CD4-positive, alpha-beta T cell treated with Interleukin-6 at 100 ng/mL for 8 hours (primary cell): ENCODE measurements at regions not wholly inside any gene's neighbourhood (a gene's known extent, or its start where the extent isn't known, plus 50 kb on each side); places are given as distances from the start of the nearest gene placed in this dataset.
"Not testable (repeated sequence)": the region's sequence is repeated elsewhere in the genome, so short reads cannot be mapped to it uniquely, and the experiment has no call there.

Experiments
- DNase-seq: peaks from one replicate; pipeline ENCODE4 v3.0.0-alpha.2; 2020; ENCODE audit warnings: mixed read lengths, low spot score

DNA sequence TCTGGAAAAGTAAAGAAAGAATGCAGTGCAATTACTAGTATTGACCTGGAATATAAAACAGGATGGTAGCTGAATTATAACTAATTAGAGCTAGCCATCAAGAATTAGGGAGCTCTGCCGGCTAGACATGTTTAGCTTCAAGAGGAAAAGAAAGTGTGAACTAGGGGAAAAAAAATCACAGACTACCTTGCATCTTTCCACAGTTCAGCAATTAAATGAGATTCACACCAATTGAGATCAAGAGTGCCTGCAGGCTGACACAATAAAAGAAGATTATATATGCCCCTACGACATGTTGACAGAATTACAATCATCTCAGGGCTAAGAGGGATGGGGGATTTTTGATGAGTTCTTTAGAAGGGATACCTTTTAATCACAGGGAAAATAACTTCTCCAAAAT, 303.3 kb upstream of the CELF2 start:
- DNase-seq, result no peak

DNA sequence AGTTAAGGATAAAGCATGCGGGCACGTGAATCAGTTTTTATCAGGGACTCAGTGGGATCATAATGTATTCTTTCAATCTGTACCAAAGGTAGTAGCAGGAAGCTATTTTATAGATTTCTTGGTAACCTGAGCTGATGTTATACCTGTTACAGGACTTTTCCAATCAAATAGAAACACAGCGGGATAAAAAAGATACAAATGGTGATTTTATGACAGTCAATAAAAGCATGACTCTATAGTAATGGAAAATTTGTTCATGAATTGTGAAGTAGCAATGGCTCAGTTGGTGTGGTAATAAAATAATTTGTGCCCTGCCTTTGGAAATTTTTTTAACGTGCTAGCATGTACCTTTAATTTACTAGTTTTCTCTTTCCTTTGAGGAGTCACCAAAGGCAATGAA, 300.7 kb upstream of the CELF2 start:
- DNase-seq, result no peak

DNA sequence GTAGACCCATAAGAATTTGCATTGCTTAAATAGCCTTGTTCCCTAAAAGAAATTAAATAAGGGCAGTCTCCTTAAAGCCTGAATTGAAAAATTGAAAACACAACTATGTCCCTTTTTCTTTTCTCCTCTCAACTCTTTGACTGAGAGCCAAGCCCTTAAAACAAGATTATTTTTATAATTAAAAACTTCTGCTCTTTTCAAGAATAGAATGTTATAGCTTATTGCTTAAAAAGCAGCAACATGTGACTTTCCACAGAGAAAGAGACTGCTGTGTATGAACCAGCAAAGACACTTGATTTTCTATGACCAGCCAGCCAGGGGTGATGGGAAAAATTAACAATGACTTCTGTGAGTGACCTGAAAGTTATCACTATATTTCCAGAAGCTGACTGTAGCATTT, 295.2 kb upstream of the CELF2 start:
- DNase-seq, result no peak

DNA sequence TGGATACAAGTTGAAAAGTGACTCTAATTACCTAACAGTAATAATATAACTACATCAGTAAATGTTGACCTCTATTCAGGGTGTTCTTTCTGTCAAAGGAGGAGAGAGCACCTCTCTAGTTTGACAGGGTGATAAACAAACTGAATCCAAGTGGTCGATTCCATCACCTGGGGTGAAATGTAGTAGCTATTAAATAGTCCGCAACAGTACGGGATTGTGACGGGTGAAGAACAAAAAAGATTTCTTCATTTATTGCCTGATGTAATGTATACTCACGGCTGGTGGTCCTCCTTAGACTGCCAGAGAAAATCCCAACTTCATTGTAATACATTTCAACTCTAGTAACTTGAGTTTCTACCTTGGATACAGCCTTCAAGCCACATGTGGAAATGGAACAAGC, 292.5 kb upstream of the CELF2 start:
- no peak for DNase-seq

DNA sequence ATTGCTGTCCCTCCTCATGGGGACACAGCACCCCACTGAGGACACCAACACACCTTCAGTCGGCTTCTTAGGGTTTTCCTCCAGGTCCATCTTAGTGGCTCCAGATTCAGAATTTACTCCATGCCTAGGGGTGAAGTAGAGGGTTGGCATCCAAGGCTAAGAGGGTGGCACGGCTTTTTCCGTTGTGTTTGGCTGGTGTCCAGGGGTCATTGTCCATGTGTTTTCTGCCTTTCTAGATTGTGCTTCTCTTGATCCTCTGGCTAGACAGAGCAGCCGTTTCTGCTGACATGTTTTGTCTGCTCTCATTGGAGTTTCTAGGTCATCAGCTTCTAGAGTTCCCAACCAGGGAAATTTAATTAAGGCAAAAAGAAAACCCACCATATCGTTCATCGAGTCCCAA, 291.6 kb upstream of the CELF2 start:
- DNase-seq, result no peak

DNA sequence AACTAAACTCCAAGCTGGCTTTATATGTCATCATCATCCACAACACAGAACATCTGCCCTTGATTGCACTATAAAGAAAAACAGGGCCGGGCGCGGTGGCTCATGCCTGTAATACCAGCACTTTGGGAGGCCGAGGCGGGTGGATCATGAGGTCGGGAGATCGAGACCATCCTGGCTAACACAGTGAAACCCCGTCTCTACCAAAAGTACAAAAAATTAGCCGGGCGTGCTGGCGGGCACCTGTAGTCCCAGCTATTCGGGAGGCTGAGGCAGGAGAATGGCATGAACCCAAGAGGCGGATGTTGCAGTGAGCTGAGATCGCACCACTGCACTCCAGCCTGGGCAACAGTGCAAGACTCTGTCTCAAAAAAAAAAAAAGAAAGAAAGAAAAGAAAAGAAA, 290.3 kb upstream of the CELF2 start:
- DNase-seq, result not testable (repeated sequence)

DNA sequence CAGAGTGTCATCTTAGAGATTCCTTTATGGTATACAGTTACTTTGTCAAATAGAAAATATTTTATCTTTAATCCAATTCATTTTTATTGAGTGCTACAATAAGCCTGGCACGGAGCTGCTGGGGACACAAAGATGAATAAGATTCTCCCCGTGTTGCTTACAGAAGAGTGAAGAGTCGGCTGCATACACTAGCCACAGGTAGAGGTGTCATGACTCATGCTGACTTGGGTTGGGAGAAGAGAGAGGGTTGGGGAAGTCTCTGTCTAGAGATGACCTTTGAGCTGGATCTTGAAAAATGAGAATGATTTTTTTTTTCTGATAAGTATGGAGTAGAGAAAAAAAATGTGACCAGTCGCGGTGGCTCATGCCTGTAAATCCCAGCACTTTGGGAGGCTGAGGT, 289.9 kb upstream of the CELF2 start:
- no peak for DNase-seq

DNA sequence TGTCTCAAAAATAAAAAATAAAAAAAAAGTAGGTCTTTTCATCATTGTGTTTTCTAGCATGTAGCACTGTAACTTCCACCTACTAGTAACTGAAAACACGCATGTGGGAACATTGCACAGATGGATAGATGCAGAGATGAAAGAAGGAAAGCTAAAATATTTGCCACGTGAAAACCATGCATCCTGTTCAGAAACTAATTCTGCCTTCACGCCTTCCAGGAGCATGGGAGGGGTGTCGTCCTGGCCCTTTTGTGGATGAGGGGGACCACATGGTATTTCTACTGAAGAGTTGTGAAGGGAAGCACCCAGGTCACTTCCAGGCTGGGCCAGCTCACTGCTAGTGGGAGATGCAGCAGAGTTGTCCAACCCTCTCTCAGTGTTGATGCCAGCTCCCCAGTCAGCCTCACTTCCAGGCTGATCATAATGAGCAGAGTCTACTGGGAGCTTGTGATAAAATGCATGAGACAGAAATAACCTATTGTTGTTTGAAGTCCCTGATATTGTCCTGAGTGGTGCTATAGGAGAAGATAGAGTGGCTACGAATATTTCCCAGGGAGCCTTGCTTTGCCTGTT, 287.1 kb upstream of the CELF2 start:
- no peak for DNase-seq

DNA sequence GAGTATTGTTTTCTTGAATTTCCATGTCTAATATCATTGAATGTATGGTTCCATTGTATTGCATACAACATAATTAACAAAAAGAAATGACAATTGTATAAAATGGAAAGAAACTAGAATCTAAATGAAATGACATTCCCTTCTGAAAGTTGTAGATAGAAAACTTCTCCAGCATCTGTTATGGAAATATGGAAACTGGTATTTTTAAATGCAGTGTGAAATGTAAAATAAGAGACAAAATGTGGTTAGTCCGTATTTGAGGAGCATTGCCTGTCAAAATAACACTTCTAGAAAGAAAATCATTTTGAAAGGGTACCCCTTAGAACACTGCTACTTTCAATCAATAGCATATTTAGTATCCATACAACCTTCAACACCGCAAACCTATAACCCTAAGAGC, 286.3 kb upstream of the CELF2 start:
- DNase-seq, result no peak

DNA sequence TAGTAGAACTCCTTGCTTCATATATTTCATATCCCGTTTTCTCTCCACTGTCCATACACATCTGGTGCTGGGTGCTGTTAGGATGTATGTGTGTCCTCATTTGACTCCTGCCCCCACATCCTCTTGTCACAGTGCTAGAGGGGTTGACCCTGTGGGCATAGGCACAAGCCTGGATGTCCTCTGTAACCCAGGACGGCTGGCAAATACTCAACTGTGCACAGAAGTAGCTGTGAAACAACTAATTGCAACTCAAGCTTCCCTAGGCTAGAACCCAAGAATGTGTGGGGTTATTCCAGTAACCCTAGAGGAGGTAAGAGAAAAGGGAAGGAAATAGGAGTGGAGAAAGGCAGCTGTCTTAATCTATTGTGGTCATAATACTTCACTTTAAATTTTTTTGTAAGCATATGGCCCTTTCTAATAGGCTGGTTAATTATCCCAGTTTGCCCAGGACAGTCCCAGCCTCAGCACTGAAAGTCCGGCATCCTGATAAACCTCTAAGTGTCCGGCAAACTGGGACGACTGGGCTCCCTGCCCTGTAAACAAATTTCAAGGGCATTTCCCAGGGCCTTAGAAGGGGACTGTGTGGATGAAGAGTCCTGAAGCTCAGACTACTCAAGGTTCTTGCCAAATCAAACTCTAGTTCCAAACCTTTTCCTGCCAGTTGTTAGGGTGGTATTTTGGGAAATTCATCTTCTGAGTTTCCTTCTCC, 283.2 kb upstream of the CELF2 start:
- DNase-seq, result no peak

DNA sequence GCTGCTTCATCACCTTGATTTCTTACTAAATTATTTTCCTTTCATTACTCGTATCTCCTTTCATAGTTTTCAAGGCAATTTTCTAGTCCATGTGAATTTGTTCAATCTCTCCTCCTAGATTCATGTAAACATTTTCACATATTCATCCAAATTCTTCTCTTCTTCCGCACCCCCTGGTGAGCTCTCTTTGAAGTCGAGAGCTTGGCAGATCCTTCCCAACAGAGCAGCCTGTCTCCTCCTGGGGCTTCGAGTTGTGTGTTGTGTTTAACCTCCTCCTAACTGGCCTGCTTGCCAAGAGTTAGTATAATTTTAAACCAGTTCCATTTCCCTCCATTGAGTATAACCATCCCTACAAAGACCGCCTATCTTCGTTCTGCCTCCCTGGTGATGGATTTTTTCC, 272.4 kb upstream of the CELF2 start:
- DNase-seq, result no peak

DNA sequence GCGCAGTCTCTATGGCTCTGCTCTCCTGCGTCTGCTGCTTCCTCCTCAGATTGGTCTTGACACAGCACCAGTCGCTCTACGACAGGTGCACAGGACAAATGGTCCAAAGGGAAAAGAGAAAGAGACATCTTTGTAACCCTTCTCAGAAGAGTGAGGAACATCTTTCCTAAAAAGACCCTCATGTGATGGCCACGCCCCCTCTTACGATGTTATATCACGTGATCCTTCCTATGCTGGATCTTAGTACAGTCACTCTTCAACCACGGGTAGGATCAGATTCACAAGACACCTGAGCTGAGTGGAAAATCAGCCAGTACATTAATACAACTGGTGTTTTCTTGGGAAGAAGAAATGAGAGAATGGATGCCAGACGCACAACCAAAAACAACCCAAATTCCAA, 262.2 kb upstream of the CELF2 start:
- no peak for DNase-seq

DNA sequence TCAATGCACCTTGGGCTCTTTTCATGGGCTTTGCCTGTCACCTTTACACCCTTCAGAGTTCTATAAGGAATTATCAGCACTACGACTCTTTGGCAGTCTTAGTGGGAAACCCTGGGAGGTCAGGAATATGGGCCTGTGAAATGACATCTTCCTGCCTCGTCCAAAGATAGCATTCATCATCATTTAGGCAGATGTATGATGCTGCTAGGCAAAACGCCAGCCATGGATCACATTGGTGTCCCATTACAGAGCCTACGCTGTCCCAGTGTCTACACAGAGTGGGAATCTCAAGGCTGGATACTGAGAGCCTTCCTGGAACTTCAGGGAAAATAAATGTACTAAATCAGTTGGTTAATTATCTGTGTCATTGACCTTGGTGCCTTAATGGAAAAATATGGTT, 259.4 kb upstream of the CELF2 start:
- no peak for DNase-seq

DNA sequence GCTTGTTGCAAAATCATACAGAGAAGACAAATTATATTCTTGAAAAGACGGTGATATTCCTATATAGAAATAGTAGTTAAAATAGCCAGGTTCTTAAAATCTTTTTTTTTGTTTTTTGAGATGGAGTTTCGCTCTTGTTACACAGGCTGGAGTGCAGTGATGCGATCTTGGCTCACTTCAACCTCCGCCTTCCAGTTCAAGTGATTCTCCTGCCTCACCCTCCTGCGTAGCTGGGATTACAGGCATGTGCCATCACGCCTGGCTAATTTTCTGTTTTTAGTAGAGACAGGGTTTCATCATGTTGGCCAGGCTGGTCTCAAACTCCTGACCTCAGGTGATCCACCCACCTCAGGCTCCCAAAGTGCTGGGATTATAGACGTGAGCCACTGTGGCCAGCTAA, 257.9 kb upstream of the CELF2 start:
- not testable (repeated sequence) for DNase-seq

DNA sequence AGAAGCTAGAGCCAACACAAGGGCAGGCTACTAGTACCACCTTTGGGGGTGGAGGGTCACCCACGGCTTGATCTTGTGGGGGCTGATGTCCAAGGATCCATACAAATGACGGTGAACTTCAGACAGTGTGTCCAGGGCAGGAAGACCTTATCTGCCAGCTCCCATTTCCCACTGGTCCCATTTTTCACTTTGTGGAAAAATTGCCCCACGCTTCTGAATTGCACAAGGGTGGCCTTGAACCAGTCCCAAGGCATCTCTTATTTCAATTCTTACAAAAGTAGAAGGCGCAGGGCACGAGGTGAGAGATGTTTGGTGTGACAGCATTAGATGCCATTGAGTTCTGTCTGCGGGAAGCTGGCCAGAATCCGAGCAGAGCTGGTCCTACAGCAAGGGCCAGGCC, 252.7 kb upstream of the CELF2 start:
- no peak for DNase-seq

DNA sequence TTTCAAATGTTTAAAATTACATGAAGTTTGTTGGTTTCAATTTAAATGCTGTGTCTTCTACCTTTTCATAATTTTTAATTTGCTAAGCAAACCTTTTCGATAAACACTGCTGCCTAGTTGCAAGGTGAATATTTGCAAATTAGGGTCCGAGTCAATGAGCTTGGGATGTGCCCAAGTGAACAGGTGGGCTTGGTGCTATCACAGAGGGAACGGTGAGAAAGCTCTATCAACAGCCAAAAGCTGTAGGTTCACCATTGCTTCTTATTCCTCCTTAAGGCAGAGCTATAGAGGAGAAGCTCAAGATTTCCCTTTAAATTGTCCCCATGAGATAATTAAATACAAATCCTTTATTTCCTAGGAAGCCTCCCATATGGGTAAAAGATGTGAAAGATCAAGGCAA, 245.3 kb upstream of the CELF2 start:
- DNase-seq, result no peak

DNA sequence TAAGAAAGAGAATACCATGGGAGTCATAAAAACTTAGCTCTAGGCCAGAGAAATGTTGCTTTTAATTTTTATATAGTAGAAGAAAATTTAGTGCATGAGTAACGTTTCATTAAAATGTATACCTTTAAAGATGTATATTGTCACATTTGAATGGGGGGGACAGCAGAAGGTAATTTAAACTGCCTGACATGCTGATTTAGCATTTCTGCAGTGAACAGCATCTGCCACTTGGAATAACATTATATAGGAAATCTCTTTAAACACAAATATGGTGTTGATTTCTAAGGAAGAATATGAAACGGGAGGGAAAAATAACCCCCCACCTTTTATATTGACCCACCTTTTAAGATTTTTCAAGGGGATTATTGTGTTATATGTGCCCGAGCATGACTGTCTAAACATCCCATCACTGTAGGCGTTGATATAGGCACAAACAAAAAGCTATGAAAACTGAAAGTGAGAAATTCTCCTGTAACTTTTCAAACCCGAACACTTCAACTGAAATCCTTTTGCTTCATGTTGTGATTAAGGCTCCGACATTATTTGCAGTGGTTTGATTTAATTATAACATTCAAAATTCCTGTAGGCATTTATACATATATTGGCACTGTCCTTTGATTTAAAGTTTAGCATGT, 244.7 kb upstream of the CELF2 start:
- no peak for DNase-seq

DNA sequence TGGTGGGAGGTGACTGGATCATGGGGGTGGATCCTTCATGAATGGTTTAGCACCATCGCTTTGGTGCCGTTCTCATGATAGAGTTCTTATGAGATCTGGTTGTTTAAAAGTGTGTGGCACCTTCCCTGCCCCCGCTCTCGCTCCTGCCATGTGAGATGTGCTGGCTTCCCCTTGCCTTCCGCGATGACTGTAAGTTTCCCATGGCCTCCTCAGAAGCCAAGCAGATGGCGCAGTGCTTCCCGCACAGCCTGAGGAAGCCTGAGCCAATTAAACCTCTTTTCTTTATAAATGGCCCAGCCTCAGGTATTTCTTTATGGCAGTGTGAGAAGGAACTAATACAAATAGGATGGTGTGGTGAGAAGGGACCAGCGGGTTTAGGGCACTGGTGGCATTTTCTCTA, 243.3 kb upstream of the CELF2 start:
- DNase-seq, result no peak

DNA sequence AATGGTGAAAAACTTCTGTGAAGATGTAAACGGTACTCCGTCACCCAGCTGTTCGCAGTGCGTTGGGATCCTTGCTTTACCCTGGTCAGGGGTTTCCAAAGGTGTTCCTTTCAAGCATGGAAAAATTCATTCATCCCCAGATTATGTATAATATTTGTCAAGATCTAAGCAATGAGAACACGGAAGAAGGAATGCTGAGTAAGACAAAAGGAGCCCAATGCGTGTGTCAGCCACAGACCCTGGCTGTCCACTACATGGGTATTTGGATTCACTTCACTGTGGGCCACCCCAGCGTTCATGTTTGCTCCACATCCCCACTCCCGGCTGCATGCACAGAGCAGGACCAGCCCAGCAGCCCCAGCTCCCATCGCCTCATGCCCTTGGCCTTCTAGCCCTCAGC, 241.3 kb upstream of the CELF2 start:
- no peak for DNase-seq

DNA sequence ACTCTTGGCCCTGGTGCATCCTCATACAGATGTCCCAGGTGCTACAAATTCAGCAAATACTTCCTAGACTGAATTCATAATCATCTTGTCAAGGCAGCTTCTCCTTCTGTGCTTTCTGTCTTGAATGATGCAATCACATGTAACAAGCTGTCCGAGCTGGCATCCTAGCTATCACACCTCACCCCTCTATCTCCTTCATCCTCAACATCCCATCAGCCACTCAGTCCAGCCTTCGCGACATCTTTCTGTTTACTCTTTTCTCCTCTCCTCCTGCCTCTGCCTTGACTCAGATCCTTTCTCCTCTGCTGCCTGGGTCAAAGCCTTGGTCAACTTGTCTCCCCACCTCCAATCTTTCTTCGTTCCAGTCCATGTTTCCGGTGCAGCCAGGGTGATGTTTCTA, 240.4 kb upstream of the CELF2 start:
- DNase-seq, result no peak

DNA sequence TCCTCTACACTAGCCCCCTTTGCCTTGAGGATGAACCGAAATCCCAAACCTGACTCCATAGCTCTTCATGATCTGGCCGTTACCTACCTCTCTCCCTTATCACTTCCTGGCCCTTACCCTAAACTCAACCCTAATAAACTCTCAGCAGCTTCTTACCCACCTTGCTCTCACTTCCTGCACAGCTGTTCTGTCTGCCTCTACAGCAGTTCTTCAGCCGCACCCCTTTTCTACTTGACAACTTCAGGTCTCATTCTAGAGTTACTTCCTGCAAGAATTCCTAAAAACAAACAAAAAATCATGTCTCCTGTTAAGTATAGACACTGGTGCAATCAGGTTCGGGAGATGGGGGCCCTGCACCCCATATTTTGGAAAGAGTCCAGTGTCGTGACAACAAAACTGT, 239.9 kb upstream of the CELF2 start:
- DNase-seq, result no peak

DNA sequence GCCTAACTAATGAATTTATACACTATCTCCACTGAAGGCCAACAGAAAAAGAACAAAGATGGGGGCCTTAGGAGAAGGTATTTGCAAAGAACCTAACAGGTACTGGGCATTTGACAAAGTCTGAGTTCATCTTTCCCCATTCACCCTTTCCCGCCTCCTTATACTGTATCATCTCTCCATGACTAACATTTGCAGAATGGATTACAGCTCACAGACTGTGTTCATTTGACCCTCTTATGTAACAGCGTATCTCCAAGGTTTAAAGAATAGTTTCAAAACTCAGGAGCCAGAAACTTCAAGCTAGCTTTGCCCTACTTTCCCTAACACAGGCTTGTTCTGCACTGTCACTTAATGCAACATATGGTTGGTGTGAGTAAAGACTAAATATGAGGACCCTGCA, 238.7 kb upstream of the CELF2 start:
- no peak for DNase-seq

DNA sequence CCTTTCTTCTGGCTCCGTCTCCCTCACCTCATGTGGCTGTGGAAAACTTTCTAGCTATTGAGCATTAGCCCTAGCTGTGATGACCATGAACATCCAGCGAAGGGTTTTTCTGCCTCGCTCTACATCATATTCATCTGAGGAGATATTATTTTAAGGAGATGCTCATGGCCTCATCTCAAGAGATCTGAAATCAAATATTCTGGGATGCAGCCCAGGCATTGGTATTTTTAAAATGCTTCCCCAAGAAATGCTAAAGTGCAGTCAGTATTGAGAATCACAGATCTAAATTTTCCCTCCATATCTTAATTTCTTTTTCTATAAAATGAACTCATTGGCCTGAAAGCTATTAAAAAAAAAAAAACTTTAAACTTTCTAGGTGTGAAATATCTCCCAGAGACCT, 238.2 kb upstream of the CELF2 start:
- DNase-seq, result no peak

DNA sequence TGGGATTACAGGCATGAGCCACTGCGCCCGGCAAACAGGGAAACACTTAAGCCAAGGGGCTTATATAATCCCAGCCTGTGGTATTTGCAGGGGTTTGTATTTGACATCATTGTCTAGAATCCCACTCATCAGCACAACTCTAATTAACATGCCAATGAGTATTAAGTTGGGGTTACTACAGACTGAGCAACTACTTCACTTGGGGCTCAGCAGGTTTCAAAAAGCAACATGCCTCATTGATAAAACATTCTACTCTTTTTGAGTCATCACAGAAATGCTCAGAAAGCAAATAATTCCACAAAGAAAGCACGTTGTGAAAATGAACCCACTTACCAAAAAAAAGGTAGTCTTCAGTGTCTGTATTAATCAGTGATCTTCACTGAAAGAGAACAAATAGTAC, 236.9 kb upstream of the CELF2 start:
- no peak for DNase-seq
